Astrocyte of the spinal cord (primary cell): ENCODE measurements at regions not wholly inside any gene's neighbourhood (a gene's known extent, or its start where the extent isn't known, plus 50 kb on each side); places are given as distances from the start of the nearest gene placed in this dataset.
"Not testable (repeated sequence)": the region's sequence is repeated elsewhere in the genome, so short reads cannot be mapped to it uniquely, and the experiment has no call there.

Source experiments
- DNase-seq: peaks from one replicate; pipeline ENCODE4 v3.0.0; 2011; ENCODE audit warnings: low read depth, low spot score
- H3K4me3 ChIP-seq: 2 replicates; pipeline ENCODE4 v1.5.1; 2011; ENCODE audit warnings: low read depth, mild to moderate bottlenecking, low read length, moderate library complexity
- CTCF ChIP-seq: IDR thresholded peaks from 2 replicates; pipeline ENCODE4 v1.5.1; 2012; ENCODE audit warnings: low read depth, mild to moderate bottlenecking, low read length, inconsistent platforms
- in situ Hi-C: cut with HindIII; loops from 2 replicates; pipeline ENCODE4 v1.10.0; 2017; ENCODE audit warnings: low sequenced_read_pairs

- H3K4me3 ChIP-seq = no peak overlapping the region
- in situ Hi-C loops = no loop called here
- DNase-seq = no peak
- no peak for TF ChIP-seq CTCF
Observed at GRCh38 chr2:58767828-58768714, 526.9 kb upstream of the FANCL start.

- no peak for DNase-seq
- no peak overlapping the region for H3K4me3 ChIP-seq
- no peak for TF ChIP-seq CTCF
- in situ Hi-C loops = no loop called here
Observed at GRCh38 chr2:58764338-58765104, 523.4 kb upstream of the FANCL start.

GRCh38 chr2:58762176-58762781 lies 521.2 kb upstream of the FANCL start:
- in situ Hi-C loops = no loop called here
- H3K4me3 ChIP-seq = no peak overlapping the region
- peak; percentile 64 for TF ChIP-seq CTCF
- DNase-seq = peak; percentile 77

GRCh38 chr2:58757971-58758370 lies 516.8 kb upstream of the FANCL start:
- TF ChIP-seq CTCF = no peak
- in situ Hi-C loops = no loop called here
- DNase-seq = no peak
- no peak overlapping the region for H3K4me3 ChIP-seq

- DNase-seq = no peak
- no peak overlapping the region for H3K4me3 ChIP-seq
- in situ Hi-C loops = no loop called here
- TF ChIP-seq CTCF = no peak
Observed at GRCh38 chr2:58756336-58756735, 515.2 kb upstream of the FANCL start.

- DNase-seq, in situ Hi-C loops, H3K4me3 ChIP-seq: not testable (repeated sequence)
Observed at GRCh38 chr2:58752507-58752906, 511.4 kb upstream of the FANCL start.

- in situ Hi-C loops, H3K4me3 ChIP-seq, DNase-seq: not testable (repeated sequence)
Observed at GRCh38 chr2:58751676-58752075, 510.6 kb upstream of the FANCL start.
